Left lobe of liver (tissue), 2 donors: ENCODE measurements at regions not wholly inside any gene's neighbourhood (a gene's known extent, or its start where the extent isn't known, plus 50 kb on each side); places are given as distances from the start of the nearest gene placed in this dataset.

Source experiments
- ATAC-seq: fragments of 200-7000 bp; cut with Tn5 transposase; one replicate; pipeline ENCODE4 v1.9.1; 2020; ENCODE audit warnings: mild to moderate bottlenecking, moderate library complexity
- DNase-seq: peaks from one replicate; pipeline ENCODE4 v3.0.0-alpha.2; 2020; ENCODE audit warnings: low spot score
- donor health status: DM: no; HTN: no; CAD: no; lungs with moderate emphysema.
- donor health status: DM: no; HTN: yes; CAD: no.

DNA sequence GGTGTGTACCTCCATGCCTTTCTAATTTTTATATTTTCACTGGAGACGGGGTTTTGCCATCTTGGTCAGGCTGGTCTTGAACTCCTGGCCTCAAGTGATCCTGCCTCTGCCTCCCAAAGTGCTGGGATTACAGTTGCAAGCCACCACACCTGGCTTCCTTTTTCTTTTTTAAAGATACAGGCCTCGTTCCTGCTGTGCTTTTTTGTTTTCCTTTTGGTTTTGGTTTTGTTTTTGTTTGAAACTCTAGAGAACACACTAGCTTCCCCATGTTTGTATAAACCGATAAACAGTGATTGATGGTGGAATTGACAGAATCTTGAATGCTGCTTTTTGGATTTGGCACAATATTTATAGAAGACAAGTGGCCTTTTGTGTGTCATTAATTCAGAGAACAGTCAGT lies 1603.4 kb downstream of the MAT2B start:
- DNase-seq, result no peak
- no peak for ATAC-seq

DNA sequence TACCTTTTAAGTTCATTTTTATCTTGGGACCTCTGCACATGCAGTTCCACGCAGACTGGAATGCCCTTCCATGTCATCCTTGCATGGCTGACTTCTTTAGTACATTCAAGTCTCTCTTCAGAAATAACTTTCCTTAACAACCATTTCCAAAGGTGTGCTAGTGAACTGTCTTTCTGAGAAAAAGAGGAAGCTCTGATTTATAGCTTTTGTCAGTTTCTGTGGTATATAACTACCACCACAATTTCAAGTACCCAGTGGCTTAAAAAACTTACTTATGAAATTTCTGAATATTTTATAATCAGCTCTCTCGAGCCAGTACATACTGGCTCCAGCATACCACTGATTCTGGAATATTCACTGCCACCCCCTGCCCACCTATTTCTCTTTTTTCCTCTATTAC lies 1613.8 kb downstream of the MAT2B start:
- no peak for ATAC-seq
- no peak for DNase-seq

DNA sequence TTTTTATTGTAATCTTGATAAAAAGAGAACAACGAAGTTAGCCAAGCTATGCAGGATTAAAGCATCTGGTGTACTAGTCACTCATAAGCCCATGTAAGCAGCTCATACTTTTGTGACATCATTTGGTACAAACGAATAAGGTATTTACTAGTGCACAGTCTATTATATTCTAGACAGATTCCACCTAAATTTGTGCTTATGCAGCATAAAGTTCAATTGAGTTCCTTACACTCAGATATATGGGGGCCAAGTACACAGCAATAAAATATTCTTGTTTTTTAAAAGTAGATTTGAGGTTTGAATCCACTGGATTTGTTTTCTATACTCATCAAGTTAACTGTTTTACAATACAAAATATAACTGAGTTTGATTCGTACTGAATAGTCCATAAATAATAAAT lies 1621.2 kb downstream of the MAT2B start:
- no peak for ATAC-seq
- no peak for DNase-seq

DNA sequence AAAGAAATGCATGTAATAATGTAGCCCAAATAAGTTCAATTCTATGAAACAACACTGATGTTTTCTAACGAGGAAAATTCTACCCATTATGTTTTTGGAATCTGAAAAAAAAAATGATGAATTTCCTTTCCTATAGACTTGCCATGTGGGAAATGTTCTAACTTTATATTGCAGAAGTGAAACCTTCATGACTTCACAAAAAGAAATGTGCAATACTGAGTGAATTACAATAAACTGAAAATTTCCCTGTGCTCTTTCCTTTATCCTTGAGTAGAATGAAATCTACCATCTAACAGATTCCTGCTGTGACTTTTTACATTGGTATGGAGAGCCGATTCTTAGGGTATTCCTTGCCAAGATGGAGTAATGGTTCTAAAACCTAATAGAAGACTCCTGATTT lies 1622.5 kb downstream of the MAT2B start:
- DNase-seq, result no peak
- no peak for ATAC-seq

DNA sequence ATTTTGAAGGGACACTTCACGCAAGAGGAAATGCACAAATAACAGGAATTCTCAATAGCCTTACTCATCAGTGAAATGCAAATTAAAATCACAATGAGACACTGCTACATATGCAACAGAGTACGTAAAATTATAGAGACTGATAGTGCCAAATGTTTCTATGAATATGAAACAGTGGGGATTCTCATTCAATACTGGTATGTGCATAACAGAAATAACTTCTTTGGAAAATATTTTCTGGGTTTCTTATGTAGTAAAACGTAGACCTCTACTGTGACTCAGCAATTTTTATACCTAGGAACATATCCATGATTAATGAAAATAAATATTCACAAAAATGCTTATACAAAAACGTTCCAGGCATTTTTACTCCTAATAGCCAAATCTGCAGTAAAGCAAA lies 1625.2 kb downstream of the MAT2B start:
- no peak for ATAC-seq
- DNase-seq, result no peak

DNA sequence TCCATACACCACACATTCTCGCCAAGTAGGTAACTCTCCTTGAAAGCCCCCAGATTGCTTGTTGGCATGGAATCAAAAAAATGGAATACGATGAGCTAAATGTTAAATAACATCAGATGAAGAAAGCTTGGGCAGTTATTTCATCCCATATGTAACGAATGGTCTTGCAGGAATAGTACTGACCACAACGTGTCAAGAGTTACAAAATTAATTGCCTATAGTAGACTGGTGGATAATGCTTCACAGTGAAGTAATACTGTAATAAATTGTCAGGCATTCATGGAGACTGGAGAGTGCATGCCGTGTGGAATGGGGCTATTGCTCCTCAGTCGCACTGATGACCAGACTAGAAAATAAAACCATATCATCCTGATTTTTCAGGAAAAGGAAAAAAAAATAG lies 1628.7 kb downstream of the MAT2B start:
- ATAC-seq (no peak), DNase-seq (no peak)

DNA sequence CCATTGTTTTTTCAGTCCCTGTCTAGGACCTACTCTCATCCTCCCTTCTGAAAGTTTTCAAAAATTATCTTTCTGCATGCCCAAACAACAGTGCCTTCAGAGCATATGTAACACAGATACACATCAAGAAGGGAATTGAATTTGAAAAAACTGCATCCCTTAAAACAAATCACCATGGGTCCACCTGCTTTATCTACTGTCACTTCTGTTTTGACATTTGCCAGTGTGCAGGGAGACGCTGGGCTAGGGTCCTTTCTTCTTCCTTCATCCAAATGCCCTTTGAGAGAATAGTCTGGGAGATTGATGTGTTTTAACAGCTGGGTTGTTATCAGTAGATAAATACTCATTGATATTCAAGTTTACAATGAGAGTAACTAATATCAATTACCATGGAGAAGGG lies 1630.1 kb downstream of the MAT2B start:
- DNase-seq (no peak), ATAC-seq (no peak)

GRCh38 chr5:165137701-165138100 lies 1632.3 kb downstream of the MAT2B start:
- no peak for ATAC-seq
- no peak for DNase-seq

DNA sequence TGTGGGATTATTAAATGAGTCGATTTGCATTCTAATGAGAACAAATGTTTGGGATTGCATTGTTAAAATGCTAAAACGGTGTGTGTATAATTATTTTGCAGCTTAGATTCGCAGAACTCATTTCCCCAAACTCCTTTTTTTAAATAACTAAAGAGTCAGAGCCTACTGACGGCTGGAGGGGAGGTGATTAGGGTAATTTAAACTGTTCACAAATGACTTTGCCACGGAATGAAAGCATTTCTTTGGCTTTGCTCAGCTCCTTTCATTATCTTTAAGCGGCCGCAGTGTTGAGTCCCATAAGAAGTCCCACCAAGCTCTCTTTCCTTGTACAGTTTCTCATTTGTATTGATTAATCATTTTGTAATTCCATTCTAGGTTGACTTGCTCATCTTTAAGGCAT lies 1632.8 kb downstream of the MAT2B start:
- DNase-seq (no peak), ATAC-seq (no peak)

DNA sequence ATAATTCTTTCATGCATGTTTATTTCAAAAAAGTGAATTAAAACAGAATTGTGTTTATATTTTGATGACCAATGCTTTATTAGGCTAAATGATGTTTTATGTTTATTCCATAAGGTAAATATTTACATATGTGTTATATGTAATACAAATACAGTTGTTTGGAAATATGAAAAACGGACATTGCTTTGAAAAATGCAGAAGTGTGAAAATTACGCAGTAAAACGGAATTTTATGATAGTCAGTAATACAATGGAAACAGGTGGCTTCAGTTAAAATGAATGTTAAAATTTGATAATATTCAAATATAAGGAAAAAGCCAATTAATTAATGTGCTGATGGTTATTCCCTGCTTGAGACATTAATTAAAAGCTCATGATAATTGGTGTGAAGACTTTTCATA lies 1633.8 kb downstream of the MAT2B start:
- DNase-seq (no peak), ATAC-seq (no peak)

DNA sequence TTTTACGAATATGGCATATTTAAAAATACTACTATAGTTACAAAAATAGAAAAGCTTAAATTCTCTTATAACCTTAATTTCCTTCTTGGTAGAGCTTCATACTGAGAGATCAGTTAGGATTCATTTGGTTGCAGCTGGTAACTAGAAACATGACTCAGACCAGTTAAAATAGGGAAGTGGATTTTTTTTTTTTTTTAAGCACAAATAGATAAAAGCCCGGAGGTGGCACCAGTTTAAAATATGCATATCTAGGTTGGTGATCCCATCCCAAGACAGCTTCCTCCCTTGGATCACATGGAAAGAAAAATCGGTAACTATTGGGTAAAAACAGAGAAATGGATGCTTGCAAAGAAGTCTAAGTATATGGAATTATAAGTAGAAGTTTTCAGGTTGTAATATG lies 1634.3 kb downstream of the MAT2B start:
- DNase-seq (no peak), ATAC-seq (no peak)

DNA sequence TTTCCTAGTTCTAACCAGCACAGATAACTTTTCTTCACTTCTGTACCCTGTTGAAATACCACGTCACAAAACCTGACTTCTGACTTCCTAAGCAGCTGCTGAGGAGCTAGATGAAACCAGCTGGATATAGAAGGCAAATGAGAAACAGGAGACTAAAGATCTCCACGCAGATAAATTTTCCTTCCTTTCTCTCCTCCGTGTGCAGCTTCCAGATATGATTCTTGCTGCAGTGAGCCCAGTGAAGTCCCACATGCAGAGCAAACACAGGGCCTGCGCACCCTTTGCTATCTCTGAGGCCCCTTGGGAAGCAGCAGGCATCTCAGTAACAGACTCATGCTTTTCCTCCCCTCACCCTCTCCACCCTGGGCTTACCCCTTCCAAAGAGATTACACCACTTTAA lies 1638.3 kb downstream of the MAT2B start:
- DNase-seq (no peak), ATAC-seq (no peak)

DNA sequence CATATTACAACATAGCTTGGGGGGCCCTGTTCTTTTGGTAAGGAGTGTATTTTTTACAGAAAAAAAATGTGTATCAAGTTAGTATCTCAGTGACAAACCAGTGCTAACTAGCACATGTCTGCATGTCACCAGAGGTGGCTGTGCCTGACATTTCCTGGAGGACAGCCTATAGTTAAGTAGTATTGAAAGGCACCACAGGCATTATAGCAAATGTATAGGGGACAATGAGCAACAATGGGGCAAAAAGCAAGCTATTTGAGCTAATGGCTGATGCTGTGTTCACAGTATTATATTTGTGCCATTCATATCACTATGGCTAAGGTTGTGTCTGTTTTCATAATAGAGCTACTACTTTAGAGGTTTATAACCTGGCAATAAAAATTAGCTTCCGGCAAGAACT lies 1644.0 kb downstream of the MAT2B start:
- no peak for DNase-seq
- no peak for ATAC-seq

DNA sequence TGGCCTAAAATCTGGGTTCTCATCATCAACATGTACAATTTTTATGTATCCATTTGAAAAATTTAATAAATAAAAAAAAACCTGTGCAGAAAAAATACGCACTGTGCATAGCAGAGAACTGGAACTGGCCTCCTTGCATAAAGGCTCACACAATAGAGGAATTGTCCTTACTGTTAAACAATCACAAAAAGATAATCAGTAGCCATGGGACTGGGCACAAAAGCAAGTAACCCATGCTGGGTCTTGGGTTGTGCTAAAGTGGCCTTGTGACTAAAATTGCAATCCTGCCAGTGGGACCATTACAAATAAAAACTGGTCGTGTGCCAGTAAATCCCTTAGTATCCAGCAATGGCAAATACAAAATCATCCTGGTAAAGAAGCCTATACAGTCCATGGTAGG lies 1646.6 kb downstream of the MAT2B start:
- ATAC-seq (no peak), DNase-seq (no peak)

DNA sequence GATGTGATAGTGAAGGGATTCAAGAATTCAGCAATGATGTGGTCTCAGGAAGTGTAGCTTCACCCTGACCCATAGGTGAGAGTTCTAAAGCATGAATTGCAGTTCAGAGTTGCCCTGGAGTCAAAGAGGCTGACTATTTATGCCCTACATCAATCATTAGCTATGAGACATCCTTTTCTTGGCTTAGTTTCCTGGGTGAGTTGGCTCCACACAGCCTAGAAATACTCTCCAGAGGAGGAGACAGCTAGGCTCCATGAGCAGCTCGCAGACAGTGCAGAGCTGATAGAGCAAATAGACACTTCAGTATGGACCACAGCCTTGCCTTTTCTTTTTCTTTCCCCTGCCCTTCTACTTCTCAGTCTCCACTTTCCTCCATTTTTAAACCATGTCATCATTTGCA lies 1651.8 kb downstream of the MAT2B start:
- ATAC-seq (no peak), DNase-seq (no peak)

DNA sequence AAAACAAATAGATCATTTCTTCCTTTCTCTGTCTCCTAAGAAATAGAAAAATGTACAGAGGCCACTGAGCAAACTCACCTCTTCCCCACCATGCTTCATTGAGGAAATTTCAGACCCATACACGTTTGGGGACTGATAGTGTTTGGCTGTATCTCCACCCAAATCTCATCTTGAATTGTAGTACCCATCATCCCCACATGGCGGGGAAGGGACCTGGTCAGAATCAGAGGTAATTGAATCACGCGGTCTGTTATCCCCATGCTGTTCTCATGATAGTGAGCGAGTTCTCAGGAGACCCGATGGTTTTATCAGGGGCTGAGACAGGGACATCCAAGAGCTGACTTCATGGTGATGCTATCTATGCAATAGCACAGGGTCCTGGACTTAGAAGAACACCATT lies 1655.8 kb downstream of the MAT2B start:
- ATAC-seq (no peak), DNase-seq (no peak)

DNA sequence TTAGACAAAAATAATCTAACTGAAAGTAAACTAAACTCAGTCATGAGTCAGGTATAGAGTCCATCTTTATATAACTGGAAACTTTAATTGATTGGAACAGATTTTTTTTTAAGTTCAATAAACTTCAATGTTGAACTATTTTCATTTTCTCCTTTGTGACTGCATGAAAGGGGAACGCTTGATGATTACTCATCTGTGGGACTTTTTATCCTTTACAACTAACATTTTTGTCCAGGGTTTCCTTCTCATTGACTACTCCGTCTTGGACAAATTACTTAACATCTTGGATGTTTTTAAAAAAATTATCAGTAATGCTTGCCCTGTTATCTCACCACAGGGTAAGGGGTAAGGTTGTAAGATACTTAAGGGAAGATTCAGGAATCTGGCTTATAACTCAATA lies 1658.4 kb downstream of the MAT2B start:
- no peak for DNase-seq
- ATAC-seq, result no peak

DNA sequence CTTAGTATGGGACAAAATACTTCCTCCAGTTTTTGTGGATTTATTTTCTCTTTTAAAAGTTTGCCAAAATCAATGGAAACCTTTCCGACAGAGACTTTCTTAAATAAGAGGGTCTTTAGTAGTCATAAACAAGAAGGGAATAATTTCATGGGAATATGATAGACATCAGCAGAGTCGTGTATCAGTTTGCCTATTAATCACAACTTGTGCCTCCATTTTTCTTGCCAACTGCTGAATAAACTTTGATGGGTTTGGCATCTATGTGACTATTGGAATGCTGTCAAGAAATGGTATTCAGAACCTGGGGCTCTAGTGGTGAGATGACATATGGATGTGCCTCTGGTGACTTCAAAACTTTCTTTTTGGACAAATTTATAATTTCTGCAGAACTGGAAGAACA lies 1668.2 kb downstream of the MAT2B start:
- ATAC-seq, result no peak
- DNase-seq, result no peak

- DNase-seq, result no peak
These were observed 1669.6 kb downstream of the MAT2B start for GRCh38 chr5:165175041-165175440.

DNA sequence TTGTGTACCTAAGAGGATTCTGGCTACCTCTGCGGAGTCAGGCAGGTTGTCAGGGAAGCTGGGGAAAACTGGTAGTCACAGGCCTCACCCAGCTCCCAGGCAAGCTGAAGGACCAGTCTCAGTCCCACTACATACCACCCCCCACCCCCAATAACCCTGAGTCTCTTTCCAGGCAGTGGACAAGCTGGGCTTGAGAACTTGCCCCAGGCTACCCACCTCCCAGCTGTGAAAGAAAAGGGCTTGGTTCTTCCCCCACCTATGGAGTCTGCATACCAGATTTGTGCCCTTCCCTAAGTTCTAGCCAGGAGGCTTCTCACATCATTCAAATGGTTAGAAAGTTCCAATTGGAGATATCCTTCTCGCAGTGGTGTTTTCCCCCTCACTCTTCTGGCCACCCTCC lies 1678.8 kb downstream of the MAT2B start:
- DNase-seq (no peak), ATAC-seq (no peak)

More at GRCh38 chr5:165175041-165175440, 1669.6 kb downstream of the MAT2B start:
- ATAC-seq, result no peak

- ATAC-seq (no peak), DNase-seq (no peak)
These were observed 1680.3 kb downstream of the MAT2B start for GRCh38 chr5:165185716-165186115.

- DNase-seq, result no peak
- no peak for ATAC-seq
These were observed 1682.4 kb downstream of the MAT2B start for GRCh38 chr5:165187815-165188214.

DNA sequence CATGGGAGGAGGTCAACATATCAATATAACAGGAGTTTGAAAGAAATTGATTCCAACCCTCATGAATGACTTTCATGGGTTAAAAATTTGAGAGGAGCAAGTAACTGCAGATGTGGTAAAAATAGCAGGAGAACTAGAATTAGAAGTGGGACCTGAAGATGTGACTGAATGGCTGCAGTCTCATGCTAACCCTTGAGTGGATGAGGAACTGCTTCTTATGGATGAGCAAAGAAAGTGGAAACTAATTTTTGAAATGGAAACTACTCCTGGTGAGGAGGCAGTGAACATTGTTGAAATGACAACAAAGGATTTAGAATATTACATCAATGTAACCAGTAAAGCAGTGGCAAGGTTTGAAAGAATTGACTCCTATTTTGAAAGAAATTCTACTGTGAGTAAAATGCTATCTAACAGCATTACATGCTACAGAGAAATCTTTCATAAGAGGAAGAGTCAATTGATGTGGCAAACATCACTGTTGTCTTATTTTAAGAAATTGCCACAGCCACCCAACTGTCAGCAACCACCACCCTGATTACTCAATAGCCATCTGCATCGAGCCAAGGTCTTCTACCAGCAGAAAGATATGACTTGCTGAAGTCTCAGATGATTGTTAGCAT lies 1683.2 kb downstream of the MAT2B start:
- DNase-seq (no peak), ATAC-seq (no peak)

DNA sequence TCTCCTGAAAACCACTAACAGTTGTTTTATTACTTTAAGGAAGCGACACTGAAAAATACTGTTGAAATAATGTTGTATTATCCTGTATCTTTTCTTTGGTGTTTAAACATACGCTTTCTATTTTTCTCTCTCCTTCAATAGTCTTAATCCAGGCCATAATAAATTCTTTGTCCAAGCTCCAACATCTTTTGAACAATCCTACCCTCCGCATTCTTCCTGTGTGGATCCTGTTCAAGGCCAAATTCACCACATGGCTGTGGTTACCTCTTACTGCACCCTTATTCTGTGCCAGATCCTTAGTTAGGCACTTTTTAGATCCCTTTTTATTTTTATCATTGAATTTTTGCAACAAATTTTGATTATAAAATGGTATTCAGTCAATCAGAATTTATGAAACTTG lies 1691.5 kb downstream of the MAT2B start:
- DNase-seq (no peak), ATAC-seq (no peak)
